OCI-LY3 (cell line): ENCODE measurements at regions not wholly inside any gene's neighbourhood (a gene's known extent, or its start where the extent isn't known, plus 50 kb on each side); places are given as distances from the start of the nearest gene placed in this dataset.

Experiments
- H2AFZ ChIP-seq: fragments of 200-600, 300-600 bp; shearing (Covaris generic); 2 replicates; pipeline ENCODE4 v1.6.0; 2014; ENCODE audit warnings: antibody characterized with exemption, low read depth, low read length
- H3K27ac ChIP-seq: fragments of 200-600, 300-600 bp; sonication (generic); 2 replicates; pipeline ENCODE4 v1.5.1; 2014; ENCODE audit warnings: mild to moderate bottlenecking, low read length, moderate library complexity, mixed read lengths
- H3K27me3 ChIP-seq: fragments of 200-600, 300-600 bp; sonication (generic); 2 replicates; pipeline ENCODE4 v1.6.1; 2014; ENCODE audit warnings: low read depth, low read length, mixed read lengths
- H3K36me3 ChIP-seq: fragments of 200-600, 300-600 bp; sonication (generic); replicated peaks from 2 replicates; pipeline ENCODE3; 2014; ENCODE audit warnings: low read depth, low read length, mixed read lengths
- H3K4me1 ChIP-seq: fragments of 300-600, 200-600 bp; sonication (generic); 2 replicates; pipeline ENCODE4 v1.6.1; 2014; ENCODE audit warnings: low read length, mixed read lengths
- H3K4me2 ChIP-seq: fragments of 200-600, 300-600 bp; sonication (generic); 2 replicates; pipeline ENCODE4 v1.6.1; 2014; ENCODE audit warnings: low read length, mixed read lengths
- H3K4me3 ChIP-seq: fragments of 300-600, 200-600 bp; sonication (generic); 2 replicates; pipeline ENCODE4 v1.5.1; 2014; ENCODE audit warnings: antibody characterized with exemption, mild to moderate bottlenecking, low read length, moderate library complexity
- H3K79me2 ChIP-seq: fragments of 300-600, 200-600 bp; shearing (Covaris generic); 2 replicates; pipeline ENCODE4 v1.6.1; 2014; ENCODE audit warnings: mild to moderate bottlenecking, low read length, mixed read lengths
- H3K9ac ChIP-seq: fragments of 300-600, 200-600 bp; shearing (Covaris generic); 2 replicates; pipeline ENCODE4 v1.6.0; 2014; ENCODE audit warnings: mild to moderate bottlenecking, low read length, moderate library complexity
- H3K9me3 ChIP-seq: fragments of 200-600, 300-600 bp; shearing (Covaris generic); 2 replicates; pipeline ENCODE4 v1.6.1; 2014; ENCODE audit warnings: low read length, mixed read lengths; ENCODE audit not compliant: insufficient read depth
- H4K20me1 ChIP-seq: fragments of 200-600, 300-600 bp; sonication (generic); 2 replicates; pipeline ENCODE4 v1.6.1; 2016; ENCODE audit warnings: low read length, mixed read lengths; ENCODE audit not compliant: insufficient read depth
- CTCF ChIP-seq: fragments of 200-600, 300-600 bp; sonication (generic); IDR thresholded peaks from 2 replicates; pipeline ENCODE4 v1.5.1; 2014; ENCODE audit warnings: antibody characterized with exemption, low read length, low read depth
- EZH2phosphoT487 ChIP-seq: fragments of 200-600 bp; shearing (Covaris generic); IDR thresholded peaks from 2 replicates; pipeline ENCODE4 v1.6.1; 2018; ENCODE audit warnings: antibody characterized with exemption, mixed run types, low read depth

GRCh38 chr5:147979761-147980160, 73.4 kb upstream of the C5orf46 start:
- no peak overlapping the region for H2AFZ ChIP-seq
- H3K9me3 ChIP-seq: no peaks in the 10 kb centered on the region
- H3K9ac ChIP-seq: no peak overlapping the region
- no peak overlapping the region for H3K4me2 ChIP-seq
- H3K36me3 ChIP-seq: peaks cover 24% of the 10 kb centered on the region
- H4K20me1 ChIP-seq: no peaks in the 10 kb centered on the region
- H3K27me3 ChIP-seq: no peaks in the 10 kb centered on the region
- peaks cover 36% of the 10 kb centered on the region for H3K4me1 ChIP-seq
- no peak overlapping the region for H3K4me3 ChIP-seq
- no peak overlapping the region for H3K27ac ChIP-seq
- TF ChIP-seq EZH2phosphoT487 (no peak), CTCF (no peak)
- no peaks in the 10 kb centered on the region for H3K79me2 ChIP-seq

- no peak overlapping the region for H3K27ac ChIP-seq
- H3K4me1 ChIP-seq: no peaks in the 10 kb centered on the region
- no peak overlapping the region for H2AFZ ChIP-seq
- H3K4me2 ChIP-seq: no peak overlapping the region
- no peaks in the 10 kb centered on the region for H3K36me3 ChIP-seq
- TF ChIP-seq EZH2phosphoT487 (no peak), CTCF (no peak)
- H3K79me2 ChIP-seq: no peaks in the 10 kb centered on the region
- H3K4me3 ChIP-seq: no peak overlapping the region
- no peaks in the 10 kb centered on the region for H4K20me1 ChIP-seq
- H3K9me3 ChIP-seq: no peaks in the 10 kb centered on the region
- H3K9ac ChIP-seq: no peak overlapping the region
- H3K27me3 ChIP-seq: no peaks in the 10 kb centered on the region
Observed at GRCh38 chr5:147972076-147972840, 65.9 kb upstream of the C5orf46 start.

- Histone ChIP-seq H3K79me2 (no peaks in the 10 kb centered on the region), H3K9me3 (no peaks in the 10 kb centered on the region), H3K4me2 (no peak overlapping the region), H3K36me3 (no peaks in the 10 kb centered on the region), H4K20me1 (no peaks in the 10 kb centered on the region), H2AFZ (no peak overlapping the region), H3K27ac (no peak overlapping the region), H3K9ac (no peak overlapping the region), H3K4me1 (no peaks in the 10 kb centered on the region), H3K4me3 (no peak overlapping the region), H3K27me3 (no peaks in the 10 kb centered on the region)
- TF ChIP-seq CTCF: no peak
- TF ChIP-seq EZH2phosphoT487: no peak
Observed at GRCh38 chr5:147971472-147971871, 65.1 kb upstream of the C5orf46 start.

- no peak overlapping the region for H2AFZ ChIP-seq
- TF ChIP-seq EZH2phosphoT487 (no peak), CTCF (no peak)
- H3K4me2 ChIP-seq: no peak overlapping the region
- H3K4me1 ChIP-seq: peaks cover 10% of the 10 kb centered on the region
- H3K79me2 ChIP-seq: no peaks in the 10 kb centered on the region
- no peak overlapping the region for H3K9ac ChIP-seq
- H3K27ac ChIP-seq: no peak overlapping the region
- no peaks in the 10 kb centered on the region for H3K27me3 ChIP-seq
- no peaks in the 10 kb centered on the region for H3K9me3 ChIP-seq
- H3K36me3 ChIP-seq: no peaks in the 10 kb centered on the region
- H3K4me3 ChIP-seq: no peak overlapping the region
- no peaks in the 10 kb centered on the region for H4K20me1 ChIP-seq
Observed at GRCh38 chr5:147968855-147969254, 62.5 kb upstream of the C5orf46 start.
